ENCODE measurements at regions not wholly inside any gene's neighbourhood (a gene's known extent, or its start where the extent isn't known, plus 50 kb on each side); places are given as distances from the start of the nearest gene placed in this dataset.

DNA sequence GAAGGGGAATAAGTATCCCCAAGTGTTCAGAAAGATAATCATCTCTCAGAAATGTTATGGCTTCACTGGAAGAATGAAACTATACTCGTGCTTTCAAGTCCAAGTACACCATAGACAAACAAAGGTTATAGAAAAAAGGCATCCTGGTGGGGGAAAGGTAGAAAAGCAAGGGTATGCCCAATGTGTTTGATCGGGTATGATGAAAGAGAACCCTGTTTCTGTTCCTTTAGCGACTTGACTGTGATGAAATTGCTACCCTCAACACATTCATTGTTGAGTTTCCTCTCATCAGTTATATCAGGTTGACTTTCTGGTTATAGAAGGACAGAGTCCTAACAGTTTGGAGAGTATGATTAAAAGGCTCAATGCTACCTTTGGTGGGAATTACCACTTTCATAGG lies 464.3 kb downstream of the GRXCR1 start:
- Histone ChIP-seq H3K27ac (no peak overlapping the region), H3K9me2 (replicated peaks; ENCODE audit: insufficient read depth) (no peaks in the 10 kb centered on the region), H3K4me2 (no peak overlapping the region), H2AFZ (no peak overlapping the region), H4K20me1 (ENCODE audit: insufficient read depth, poor library complexity, severe bottlenecking) (no peaks in the 10 kb centered on the region), H3K4me1 (ENCODE audit: insufficient read depth) (no peaks in the 10 kb centered on the region), H3K36me3 (replicated peaks; ENCODE audit: insufficient read depth, low read depth) (no peaks in the 10 kb centered on the region), H3K9me3 (ENCODE audit: low read depth) (no peaks in the 10 kb centered on the region), H3K4me3 (no peak overlapping the region), H3K27me3 (no peaks in the 10 kb centered on the region), H3K79me2 (no peaks in the 10 kb centered on the region)
- WGBS (ENCODE audit: low lambda C conversion rate, missing lambda C conversion rate): 85% methylated on average over 3 of the region's 3 CpGs
- no peak for DNase-seq (ENCODE audit: low spot score)
- TF ChIP-seq, protein P1, sequence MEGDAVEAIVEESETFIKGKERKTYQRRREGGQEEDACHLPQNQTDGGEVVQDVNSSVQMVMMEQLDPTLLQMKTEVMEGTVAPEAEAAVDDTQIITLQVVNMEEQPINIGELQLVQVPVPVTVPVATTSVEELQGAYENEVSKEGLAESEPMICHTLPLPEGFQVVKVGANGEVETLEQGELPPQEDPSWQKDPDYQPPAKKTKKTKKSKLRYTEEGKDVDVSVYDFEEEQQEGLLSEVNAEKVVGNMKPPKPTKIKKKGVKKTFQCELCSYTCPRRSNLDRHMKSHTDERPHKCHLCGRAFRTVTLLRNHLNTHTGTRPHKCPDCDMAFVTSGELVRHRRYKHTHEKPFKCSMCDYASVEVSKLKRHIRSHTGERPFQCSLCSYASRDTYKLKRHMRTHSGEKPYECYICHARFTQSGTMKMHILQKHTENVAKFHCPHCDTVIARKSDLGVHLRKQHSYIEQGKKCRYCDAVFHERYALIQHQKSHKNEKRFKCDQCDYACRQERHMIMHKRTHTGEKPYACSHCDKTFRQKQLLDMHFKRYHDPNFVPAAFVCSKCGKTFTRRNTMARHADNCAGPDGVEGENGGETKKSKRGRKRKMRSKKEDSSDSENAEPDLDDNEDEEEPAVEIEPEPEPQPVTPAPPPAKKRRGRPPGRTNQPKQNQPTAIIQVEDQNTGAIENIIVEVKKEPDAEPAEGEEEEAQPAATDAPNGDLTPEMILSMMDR (IDR thresholded peaks at IDR 0.05; ENCODE audit: poor library complexity): no peak
- TF ChIP-seq EZH2phosphoT487 (IDR thresholded peaks at IDR 0.05; ENCODE audit: low read depth, severe bottlenecking, unreplicated experiment) (no peak), EZH2 (IDR thresholded peaks at IDR 0.05; ENCODE audit: borderline replicate concordance) (no peak)

DNA sequence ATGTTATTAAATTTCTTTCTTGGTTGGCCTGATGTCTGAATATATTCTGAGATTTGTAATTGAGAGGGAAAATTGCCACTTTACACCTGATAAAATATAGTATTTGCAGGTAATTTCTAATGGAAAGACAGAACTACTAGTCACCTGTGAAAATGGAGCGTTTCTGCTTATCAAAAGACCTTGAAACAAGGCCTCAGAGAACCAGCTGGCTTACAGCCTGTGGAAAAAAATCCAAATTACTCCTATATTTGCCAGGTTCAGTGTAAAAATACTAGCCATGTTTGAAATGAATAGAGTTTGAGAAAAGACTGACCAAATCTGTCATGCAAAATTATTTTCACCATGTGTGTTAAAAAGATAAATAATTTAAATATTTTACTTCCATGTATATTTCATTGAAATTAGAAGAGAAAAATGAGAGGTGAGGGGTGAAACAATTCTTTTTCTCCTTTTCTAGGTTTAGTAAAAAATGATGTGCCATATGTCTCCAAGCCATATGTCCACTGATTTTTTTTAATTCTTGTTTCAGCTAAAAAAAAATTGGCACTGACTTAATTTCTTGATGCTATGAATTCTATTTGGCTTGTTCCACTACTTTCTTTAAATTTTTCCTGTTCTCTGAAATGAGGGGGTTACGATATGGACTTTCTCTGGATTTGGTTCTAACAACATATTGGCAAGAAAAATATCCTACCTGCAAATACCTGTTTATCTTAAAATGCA lies 464.9 kb downstream of the GRXCR1 start:
- Histone ChIP-seq H2AFZ (no peak overlapping the region), H3K4me1 (ENCODE audit: insufficient read depth) (no peaks in the 10 kb centered on the region), H3K9me2 (replicated peaks; ENCODE audit: insufficient read depth) (no peaks in the 10 kb centered on the region), H3K27ac (no peak overlapping the region), H4K20me1 (ENCODE audit: insufficient read depth, poor library complexity, severe bottlenecking) (no peaks in the 10 kb centered on the region), H3K9me3 (ENCODE audit: low read depth) (no peaks in the 10 kb centered on the region), H3K4me2 (no peak overlapping the region), H3K27me3 (no peaks in the 10 kb centered on the region), H3K4me3 (no peak overlapping the region), H3K36me3 (replicated peaks; ENCODE audit: insufficient read depth, low read depth) (no peaks in the 10 kb centered on the region), H3K79me2 (no peaks in the 10 kb centered on the region)
- no peak for TF ChIP-seq EZH2phosphoT487 (IDR thresholded peaks at IDR 0.05; ENCODE audit: low read depth, severe bottlenecking, unreplicated experiment)
- TF ChIP-seq, protein P1 (IDR thresholded peaks at IDR 0.05; ENCODE audit: poor library complexity): no peak
- no peak for TF ChIP-seq EZH2 (IDR thresholded peaks at IDR 0.05; ENCODE audit: borderline replicate concordance)
- WGBS (ENCODE audit: low lambda C conversion rate, missing lambda C conversion rate): 78% methylated on average over 2 of the region's 2 CpGs
- DNase-seq (ENCODE audit: low spot score): no peak

DNA sequence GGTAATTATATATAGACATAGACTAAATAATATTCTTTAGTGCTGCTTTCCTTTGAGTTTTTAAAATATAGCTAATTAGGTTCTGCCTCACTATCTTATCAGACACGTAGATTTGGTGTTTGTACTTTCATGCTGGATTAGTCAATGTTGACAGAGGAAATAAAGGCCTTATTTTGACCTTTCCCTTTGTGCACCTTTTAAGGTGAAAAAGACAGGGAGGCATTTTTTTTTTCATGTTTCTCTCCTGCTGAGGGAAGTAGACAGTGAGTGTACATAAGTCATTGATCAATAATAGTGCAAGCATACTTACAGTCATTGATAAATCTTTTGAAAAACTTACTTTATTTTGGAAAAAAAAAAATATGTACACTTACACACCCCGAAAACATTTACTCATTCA lies 467.8 kb downstream of the GRXCR1 start:
- WGBS (ENCODE audit: low lambda C conversion rate, missing lambda C conversion rate): 51% methylated on average over 2 of the region's 2 CpGs
- Histone ChIP-seq H3K4me1 (ENCODE audit: insufficient read depth) (no peaks in the 10 kb centered on the region), H3K4me2 (no peak overlapping the region), H3K4me3 (no peak overlapping the region), H3K9me3 (ENCODE audit: low read depth) (no peaks in the 10 kb centered on the region), H3K36me3 (replicated peaks; ENCODE audit: insufficient read depth, low read depth) (no peaks in the 10 kb centered on the region), H2AFZ (no peak overlapping the region), H4K20me1 (ENCODE audit: insufficient read depth, poor library complexity, severe bottlenecking) (no peaks in the 10 kb centered on the region), H3K79me2 (no peaks in the 10 kb centered on the region), H3K9me2 (replicated peaks; ENCODE audit: insufficient read depth) (no peaks in the 10 kb centered on the region), H3K27ac (no peak overlapping the region), H3K27me3 (no peaks in the 10 kb centered on the region)
- TF ChIP-seq EZH2 (IDR thresholded peaks at IDR 0.05; ENCODE audit: borderline replicate concordance): no peak
- peak; percentile 75 for TF ChIP-seq EZH2phosphoT487 (IDR thresholded peaks at IDR 0.05; ENCODE audit: low read depth, severe bottlenecking, unreplicated experiment)
- TF ChIP-seq, protein P1 (IDR thresholded peaks at IDR 0.05; ENCODE audit: poor library complexity): no peak
- no peak for DNase-seq (ENCODE audit: low spot score)
